ENCODE measurements at regions not wholly inside any gene's neighbourhood (a gene's known extent, or its start where the extent isn't known, plus 50 kb on each side); places are given as distances from the start of the nearest gene placed in this dataset.

- DNase-seq (ENCODE audit: low read depth in 4 of 4, low spot score in 2 of 4) = no peak
Measured at GRCh38 chr21:27582948-27583430, 616.1 kb upstream of the ADAMTS5 start.

GRCh38 chr21:27582246-27582947 lies 615.5 kb upstream of the ADAMTS5 start:
- no peak for DNase-seq (ENCODE audit: low read depth in 4 of 4, low spot score in 2 of 4)

- DNase-seq (ENCODE audit: low read depth in 4 of 4, low spot score in 2 of 4) = no peak
Measured at GRCh38 chr21:27581168-27581567, 614.3 kb upstream of the ADAMTS5 start.

GRCh38 chr21:27580276-27580675 lies 613.4 kb upstream of the ADAMTS5 start:
- DNase-seq (ENCODE audit: low read depth in 4 of 4, low spot score in 2 of 4) = no peak

GRCh38 chr21:27578741-27579265 lies 611.9 kb upstream of the ADAMTS5 start:
- no peak for DNase-seq (ENCODE audit: low read depth in 4 of 4, low spot score in 2 of 4)

GRCh38 chr21:27572696-27573095 lies 605.8 kb upstream of the ADAMTS5 start:
- peak in 1 of 4 donors; percentile 28 for DNase-seq (ENCODE audit: low read depth in 4 of 4, low spot score in 2 of 4)

DNA sequence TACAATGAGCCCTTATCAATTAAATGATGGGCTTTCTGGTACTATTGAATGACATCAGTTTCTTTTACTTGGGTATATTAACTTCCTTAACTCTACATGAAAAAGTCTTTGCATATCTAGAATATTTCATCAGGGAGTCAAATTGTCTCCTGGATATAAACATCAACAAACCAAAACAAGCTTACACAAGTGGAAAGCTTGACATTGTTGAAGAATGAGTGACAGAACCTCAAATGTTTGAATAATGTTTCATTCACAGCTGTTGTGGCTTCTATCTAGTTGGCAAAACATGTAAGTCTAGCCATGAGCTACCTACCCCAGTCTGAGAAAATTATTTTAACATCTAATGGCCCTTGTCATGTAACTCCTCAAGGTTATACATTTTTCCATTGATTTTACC lies 604.8 kb upstream of the ADAMTS5 start:
- DNase-seq (ENCODE audit: low read depth in 4 of 4, low spot score in 2 of 4) = no peak

GRCh38 chr21:27570306-27570868 lies 603.5 kb upstream of the ADAMTS5 start:
- no peak for DNase-seq (ENCODE audit: low read depth in 4 of 4, low spot score in 2 of 4)

GRCh38 chr21:27569831-27570230 lies 602.9 kb upstream of the ADAMTS5 start:
- no peak for DNase-seq (ENCODE audit: low read depth in 4 of 4, low spot score in 2 of 4)

- DNase-seq (ENCODE audit: low read depth in 4 of 4, low spot score in 2 of 4) = no peak
Measured at GRCh38 chr21:27569091-27569490, 602.2 kb upstream of the ADAMTS5 start.

DNA sequence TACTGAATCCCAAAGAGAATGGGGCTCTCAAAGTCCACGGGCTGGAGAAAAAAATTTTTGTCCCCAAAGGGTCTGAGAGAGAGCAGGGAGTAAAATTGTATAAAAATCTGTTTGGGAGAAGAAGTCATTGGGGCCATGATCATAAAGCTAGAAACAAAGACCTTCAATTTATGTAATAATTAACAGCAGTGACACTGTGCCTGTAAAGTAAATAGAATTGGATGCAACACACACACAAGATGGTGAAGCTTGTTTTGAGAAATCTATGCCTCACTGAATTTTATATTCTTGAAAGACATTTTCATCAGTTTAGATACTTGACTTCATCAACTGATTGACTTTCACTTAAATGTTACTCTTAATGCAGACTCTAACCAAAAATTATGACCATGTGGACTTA lies 600.5 kb upstream of the ADAMTS5 start:
- no peak for DNase-seq (ENCODE audit: low read depth in 4 of 4, low spot score in 2 of 4)

DNA sequence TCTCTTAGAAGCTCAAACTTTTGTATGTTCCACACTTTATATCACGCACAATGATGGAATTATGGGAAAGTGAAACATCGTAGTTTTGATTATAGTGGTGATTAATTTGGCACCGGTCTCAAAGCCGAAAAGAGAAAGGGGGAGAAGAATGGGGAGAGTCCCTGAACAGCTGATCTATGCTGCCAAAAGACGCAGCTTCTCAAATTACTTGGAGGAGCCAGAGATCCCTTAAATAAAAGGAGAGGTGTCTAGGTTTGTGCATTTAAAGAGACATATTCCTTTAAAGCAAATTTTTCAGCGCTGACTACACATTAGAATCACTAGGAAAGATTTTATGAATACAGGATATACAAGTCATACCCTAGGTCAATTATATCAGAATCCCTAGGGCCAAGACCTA lies 599.6 kb upstream of the ADAMTS5 start:
- DNase-seq (ENCODE audit: low read depth in 4 of 4, low spot score in 2 of 4) = no peak

GRCh38 chr21:27565364-27565763 lies 598.5 kb upstream of the ADAMTS5 start:
- DNase-seq (ENCODE audit: low read depth in 4 of 4, low spot score in 2 of 4) = no peak

DNA sequence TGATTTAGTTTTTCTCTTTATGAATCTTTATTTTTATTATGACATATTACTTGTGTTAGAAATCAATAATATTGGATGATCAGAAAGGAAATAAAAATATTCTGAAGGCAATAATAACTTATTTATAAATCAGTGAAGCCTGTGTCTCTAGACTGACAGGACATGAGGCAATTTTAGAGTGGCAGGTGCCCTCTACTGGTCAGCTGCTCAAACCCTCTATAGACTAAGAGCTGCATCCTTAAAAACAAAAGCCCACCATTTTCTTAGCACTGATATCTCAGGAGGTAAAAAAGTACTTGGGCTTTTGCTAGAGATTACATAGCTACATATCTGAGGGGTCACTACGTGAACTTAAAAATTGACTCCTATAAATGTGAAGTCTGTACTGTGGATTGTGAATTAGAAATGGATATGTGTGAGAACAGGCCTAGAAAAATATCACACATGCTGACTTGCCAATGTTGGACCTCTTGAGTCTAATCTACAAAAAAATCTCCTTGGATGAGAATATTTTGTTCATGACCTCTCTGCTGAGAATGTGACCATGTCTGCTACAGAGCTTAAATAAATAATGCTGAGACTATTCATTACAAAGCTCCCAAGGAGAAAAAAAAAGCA lies 597.9 kb upstream of the ADAMTS5 start:
- DNase-seq (ENCODE audit: low read depth in 4 of 4, low spot score in 2 of 4) = peak in 1 of 4 donors; percentile 20

DNA sequence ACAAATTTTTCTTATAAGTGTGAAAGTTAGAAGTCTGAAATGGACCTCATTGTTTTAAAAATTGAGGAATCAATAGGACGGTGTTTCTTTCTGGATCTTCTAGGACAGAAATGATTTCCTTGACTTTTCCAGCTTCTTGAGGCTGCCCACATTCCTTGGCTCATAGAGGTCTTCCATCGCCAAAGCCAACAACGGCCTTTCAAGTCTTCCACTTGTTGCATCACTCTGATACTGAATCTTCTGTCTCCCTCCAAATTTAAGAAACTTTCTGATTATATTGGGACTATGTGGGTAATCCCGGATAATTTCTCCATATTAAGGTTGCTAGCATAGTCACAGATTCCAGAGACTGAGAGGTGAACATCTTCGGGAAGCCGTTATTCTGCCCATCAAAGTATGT lies 595.4 kb upstream of the ADAMTS5 start:
- DNase-seq (ENCODE audit: low read depth in 4 of 4, low spot score in 2 of 4) = no peak

DNA sequence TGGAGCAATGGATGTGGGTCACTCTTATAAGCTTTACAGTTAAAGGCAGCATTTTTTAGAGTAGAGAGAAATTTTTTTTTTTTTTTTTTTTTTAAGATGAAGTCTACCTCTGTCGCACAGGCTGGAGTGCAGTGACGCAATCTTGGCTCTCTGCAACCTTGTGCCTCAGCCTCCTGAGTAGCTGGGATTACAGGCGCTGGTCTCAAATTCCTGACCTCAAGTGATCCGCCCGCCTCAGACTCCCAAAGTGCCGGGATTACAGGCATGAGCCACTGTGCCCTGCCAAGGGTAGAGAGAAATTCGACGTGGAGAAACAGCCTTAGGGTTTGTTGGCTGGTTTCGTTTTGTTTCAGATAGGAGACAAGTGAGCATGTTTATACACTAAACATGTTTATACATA lies 594.2 kb upstream of the ADAMTS5 start:
- no peak for DNase-seq (ENCODE audit: low read depth in 4 of 4, low spot score in 2 of 4)

- no peak for DNase-seq (ENCODE audit: low read depth in 4 of 4, low spot score in 2 of 4)
Measured at GRCh38 chr21:27557356-27557755, 590.5 kb upstream of the ADAMTS5 start.

GRCh38 chr21:27555996-27556395 lies 589.1 kb upstream of the ADAMTS5 start:
- DNase-seq (ENCODE audit: low read depth in 4 of 4, low spot score in 2 of 4) = no peak

- DNase-seq (ENCODE audit: low read depth in 4 of 4, low spot score in 2 of 4) = no peak
Measured at GRCh38 chr21:27550287-27550686, 583.4 kb upstream of the ADAMTS5 start.

DNA sequence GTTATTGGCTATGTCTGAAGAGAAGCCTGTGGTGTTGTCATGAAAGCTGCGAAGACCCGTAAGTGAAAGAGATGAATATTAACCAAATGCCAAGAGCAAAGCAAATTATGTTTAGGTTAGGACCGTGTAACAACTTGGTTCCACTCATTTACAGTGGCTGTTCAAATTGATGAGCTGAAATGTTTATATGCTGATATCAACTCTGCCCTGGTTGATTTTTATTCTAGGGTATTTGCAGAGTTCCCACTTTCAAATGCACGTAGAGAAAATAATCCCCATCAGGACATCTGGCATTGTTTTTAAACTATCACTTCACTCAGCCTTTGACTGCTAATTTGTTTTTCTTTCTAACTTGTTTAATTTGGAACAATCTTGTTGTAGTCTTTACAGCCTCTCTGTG lies 581.6 kb upstream of the ADAMTS5 start:
- DNase-seq (ENCODE audit: low read depth in 4 of 4, low spot score in 2 of 4) = no peak

- no peak for DNase-seq (ENCODE audit: low read depth in 4 of 4, low spot score in 2 of 4)
Measured at GRCh38 chr21:27545754-27546349, 579.0 kb upstream of the ADAMTS5 start.

Measured in left renal cortex interstitium (tissue), 4 donors.